Fibroblast of mammary gland (primary cell): ENCODE measurements at regions not wholly inside any gene's neighbourhood (a gene's known extent, or its start where the extent isn't known, plus 50 kb on each side); places are given as distances from the start of the nearest gene placed in this dataset.

Source experiments
- DNase-seq: peaks from one replicate; pipeline ENCODE4 v3.0.0-alpha.2; 2010; ENCODE audit warnings: low read depth
- H3K4me3 ChIP-seq: 2 replicates; pipeline ENCODE4 v1.5.1; 2011; ENCODE audit warnings: low read depth, mild to moderate bottlenecking, low read length, moderate library complexity; ENCODE audit not compliant: control insufficient read depth
- CTCF ChIP-seq: conservative IDR thresholded peaks from 2 replicates; pipeline ENCODE4 v1.5.1; 2011; ENCODE audit warnings: low read depth, low read length, inconsistent platforms; ENCODE audit not compliant: control insufficient read depth, insufficient read depth

GRCh38 chr1:55916481-55916880 lies 662.9 kb downstream of the PLPP3 start:
- no peak for TF ChIP-seq CTCF
- no peak overlapping the region for H3K4me3 ChIP-seq
- peak; percentile 28 for DNase-seq

- no peak for DNase-seq
Observed at GRCh38 chr1:55913565-55913964, 665.8 kb downstream of the PLPP3 start.

GRCh38 chr1:55912438-55912837 lies 666.9 kb downstream of the PLPP3 start:
- no peak overlapping the region for H3K4me3 ChIP-seq
- no peak for TF ChIP-seq CTCF
- DNase-seq = no peak

More at GRCh38 chr1:55913565-55913964, 665.8 kb downstream of the PLPP3 start:
- no peak overlapping the region for H3K4me3 ChIP-seq
- no peak for TF ChIP-seq CTCF

- no peak for TF ChIP-seq CTCF
- no peak for DNase-seq
- H3K4me3 ChIP-seq = no peak overlapping the region
Observed at GRCh38 chr1:55904541-55904940, 674.8 kb downstream of the PLPP3 start.

- peak; percentile 92 for DNase-seq
- no peak overlapping the region for H3K4me3 ChIP-seq
- TF ChIP-seq CTCF = no peak
Observed at GRCh38 chr1:55898181-55898580, 681.2 kb downstream of the PLPP3 start.

GRCh38 chr1:55896210-55896609 lies 681.0 kb upstream of the USP24 start:
- TF ChIP-seq CTCF = no peak

GRCh38 chr1:55894521-55894920 lies 679.4 kb upstream of the USP24 start:
- H3K4me3 ChIP-seq = no peak overlapping the region
- peak; percentile 14 for TF ChIP-seq CTCF
- peak; percentile 86 for DNase-seq

More at GRCh38 chr1:55896210-55896609, 681.0 kb upstream of the USP24 start:
- DNase-seq = no peak
- H3K4me3 ChIP-seq = no peak overlapping the region
